ENCODE measurements at regions not wholly inside any gene's neighbourhood (a gene's known extent, or its start where the extent isn't known, plus 50 kb on each side); places are given as distances from the start of the nearest gene placed in this dataset.

DNA sequence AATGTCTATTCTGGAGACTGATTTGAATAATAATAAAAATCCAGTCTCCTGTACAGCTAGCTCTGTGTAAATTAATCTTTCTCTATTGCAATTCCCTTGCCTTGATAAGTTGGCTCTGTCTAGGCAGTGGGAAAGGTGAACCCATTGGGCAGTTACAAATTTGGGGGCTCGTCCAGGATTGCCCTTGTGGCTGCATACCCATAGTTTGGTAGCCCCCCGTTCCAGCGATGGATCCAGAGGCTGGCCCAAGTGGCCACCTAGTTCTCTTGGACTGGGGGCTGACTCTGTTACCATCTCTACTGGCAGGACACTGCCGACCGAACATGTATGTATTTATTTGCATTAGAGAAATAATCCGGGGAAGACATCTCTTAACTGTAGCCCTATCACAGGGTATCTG is 326.2 kb upstream of the PDGFD start:
- TF ChIP-seq RAD21 (IDR thresholded peaks at IDR 0.05; ENCODE audit: low read length), result no peak
- TF ChIP-seq SMC3 (IDR thresholded peaks at IDR 0.05; ENCODE audit: low read depth, low read length), result no peak

Data from IMR-90 (cell line).